HUDEP-2 (cell line): ENCODE measurements at regions not wholly inside any gene's neighbourhood (a gene's known extent, or its start where the extent isn't known, plus 50 kb on each side); places are given as distances from the start of the nearest gene placed in this dataset.

ENCODE experiments used
- DNase-seq, 76 experiments: peaks; one replicate each; lab custom pipeline; 2025; ENCODE audit not compliant: unreplicated experiment in 76 of 76; lab: John Stamatoyannopoulos, UW

DNA sequence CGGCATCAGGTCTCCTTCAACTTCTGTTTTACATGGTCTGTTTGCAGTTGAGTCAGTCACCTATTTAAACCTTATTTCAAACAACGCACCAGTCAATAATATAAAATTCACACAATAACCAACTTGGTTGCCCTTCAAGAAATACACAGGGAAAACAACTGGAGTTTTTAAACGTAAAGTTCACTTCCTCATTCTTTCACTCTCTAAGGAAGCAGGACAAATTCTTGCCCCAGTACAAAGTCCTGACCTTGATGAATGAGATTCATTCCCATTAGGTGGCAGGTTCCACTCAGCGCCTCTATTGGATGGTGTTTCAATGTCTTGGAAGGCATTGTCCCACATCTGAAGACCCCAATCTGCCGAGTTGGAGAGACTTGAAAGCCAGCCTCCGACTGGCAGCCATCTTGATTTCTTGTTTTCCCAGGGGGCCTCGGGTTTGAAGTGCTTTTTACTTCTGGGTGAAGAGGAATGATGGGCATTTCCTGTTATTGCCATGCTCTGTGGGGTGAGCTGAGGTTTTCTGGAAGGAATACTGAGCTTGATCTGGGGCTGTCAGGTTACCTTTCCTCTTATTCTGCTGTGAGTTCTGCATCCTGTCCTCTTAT lies 105.0 kb downstream of the ACER2 start:
- no peak for DNase-seq

DNA sequence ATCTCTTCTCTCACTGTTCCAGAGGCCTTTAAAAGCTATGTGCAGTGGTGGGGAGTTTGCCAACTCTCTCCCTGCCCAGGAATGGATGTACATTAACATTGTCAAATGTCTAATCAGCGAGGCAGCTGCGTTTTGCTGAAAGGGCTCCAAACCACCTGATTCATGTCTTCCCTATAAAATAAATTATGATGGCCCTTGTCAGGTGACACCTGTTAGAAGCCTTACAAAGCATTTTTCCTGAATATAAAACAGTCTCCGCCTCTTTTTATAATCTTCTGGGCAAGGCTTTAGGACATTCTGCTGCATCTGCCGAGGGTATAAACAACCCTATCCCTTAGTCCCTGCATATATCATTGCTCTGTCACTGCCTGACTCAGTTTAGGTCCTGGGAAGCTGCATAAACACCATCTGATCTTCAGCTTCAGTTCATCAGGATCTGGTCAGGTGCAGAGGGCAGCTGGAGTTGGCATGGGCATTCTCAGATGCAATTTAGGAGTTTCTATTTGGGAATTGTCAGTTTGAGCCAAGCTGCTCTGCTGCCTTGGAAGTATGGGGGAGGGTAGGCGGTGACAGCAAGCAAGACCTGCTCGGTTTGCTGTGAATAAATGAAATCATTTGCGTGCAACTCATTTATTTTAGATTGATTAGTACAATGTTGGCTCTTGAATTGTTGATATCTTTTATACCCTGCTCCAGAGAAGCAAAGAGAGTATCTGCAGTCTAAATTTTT lies 103.5 kb downstream of the ACER2 start:
- no peak for DNase-seq

GRCh38 chr9:19511694-19512093 lies 102.9 kb downstream of the ACER2 start:
- no peak for DNase-seq

- DNase-seq, result no peak
Measured at GRCh38 chr9:19510907-19511306, 102.1 kb downstream of the ACER2 start.
